HepG2 (cell line): ENCODE measurements at regions not wholly inside any gene's neighbourhood (a gene's known extent, or its start where the extent isn't known, plus 50 kb on each side); places are given as distances from the start of the nearest gene placed in this dataset.
"Not testable (repeated sequence)": the region's sequence is repeated elsewhere in the genome, so short reads cannot be mapped to it uniquely, and the experiment has no call there.

ENCODE experiments used
- ATAC-seq: fragments of 200-7000 bp; cut with Tn5 transposase; 3 replicates; pipeline ENCODE4 v1.9.1; 2020; ENCODE audit warnings: mild to moderate bottlenecking, moderate library complexity
- BruUV-seq: library from RNA; stranded (reverse); fragments of 400-500 nt; replicated peaks from 2 replicates; lab custom pipeline; 2021; lab: Mats Ljungman, UMichigan
- CTCF ChIA-PET: fragments of 300-600 bp; formaldehyde crosslinking; extraction: SDS; loops from one replicate; lab custom pipeline; 2021; ENCODE audit warnings: low total read pairs, inconsistent platforms, low intra/inter-chr PET ratio; lab: Yijun Ruan, JAX
- POLR2A ChIA-PET: fragments of 350-600 bp; sonication (Branson Sonifier 250); formaldehyde crosslinking; loops from one replicate; lab custom pipeline; 2020; ENCODE audit warnings: antibody characterized with exemption, inconsistent platforms; lab: Yijun Ruan, JAX
- DNase-seq: peaks from one replicate; pipeline ENCODE4 v3.0.0-alpha.2; 2015; ENCODE audit warnings: low spot score
- FAIRE-seq: peaks from 3 replicates; lab custom pipeline; 2011; peaks lifted over from hg19 to GRCh38; lab: Jason Lieb, UNC
- H2AFZ ChIP-seq: one replicate; pipeline ENCODE4 v1.6.1; 2011; ENCODE audit warnings: low read length, inconsistent platforms
- H3K27ac ChIP-seq: fragments of 300-600 bp; 3 replicates; pipeline ENCODE4 v1.8.0; 2011; ENCODE audit warnings: mixed run types, mild to moderate bottlenecking, mixed read lengths, low read length, inconsistent platforms; ENCODE audit not compliant: insufficient read depth; ENCODE audit errors: extremely low read length
- H3K27me3 ChIP-seq, 2 experiments: fragments of 200-600 bp in 1 of 2; 2 replicates in 1 of 2; 3 replicates in 1 of 2; pipeline versions ENCODE4 v1.6.0 to v1.8.0; 2011; ENCODE audit warnings: low read length in 2 of 2, mild to moderate bottlenecking in 2 of 2, moderate library complexity in 2 of 2, inconsistent platforms in 1 of 2; ENCODE audit not compliant: insufficient read depth in 2 of 2, control insufficient read depth in 1 of 2
- H3K36me3 ChIP-seq, 2 experiments: fragments of 200-600 bp in 1 of 2; replicated peaks in 1 of 2; 2 replicates in 1 of 2; 3 replicates in 1 of 2; pipeline versions ENCODE4 v1.5.1 to v1.8.0; 2011; ENCODE audit warnings: low read length in 2 of 2, inconsistent platforms in 1 of 2; ENCODE audit not compliant: insufficient read depth in 2 of 2, control insufficient read depth in 1 of 2
- H3K4me1 ChIP-seq: 2 replicates; pipeline ENCODE4 v1.5.1; 2012; ENCODE audit warnings: low read length, inconsistent platforms; ENCODE audit not compliant: insufficient read depth
- H3K4me2 ChIP-seq: 2 replicates; pipeline ENCODE4 v1.6.0; 2011; ENCODE audit warnings: low read depth, low read length, inconsistent platforms
- H3K4me3 ChIP-seq, 3 experiments: fragments of 200-600 bp in 1 of 3; sonication (generic), shearing (Covaris generic) in 1 of 3; replicated peaks in 1 of 3; 2 replicates each; pipeline ENCODE4 v1.5.1; 2011 to 2016; ENCODE audit warnings: low read length in 3 of 3, inconsistent platforms in 2 of 3, low read depth in 2 of 3, mild to moderate bottlenecking in 2 of 3, control low read depth in 1 of 3, mixed read lengths in 1 of 3; ENCODE audit not compliant: insufficient read depth in 1 of 3
- H3K79me2 ChIP-seq: one replicate; pipeline ENCODE4 v1.6.1; 2011; ENCODE audit warnings: low read length, inconsistent platforms; ENCODE audit not compliant: insufficient read depth
- H3K9ac ChIP-seq: 2 replicates; pipeline ENCODE4 v1.6.0; 2011; ENCODE audit warnings: mild to moderate bottlenecking, low read depth, low read length, inconsistent platforms; ENCODE audit not compliant: insufficient read depth
- H3K9me3 ChIP-seq: 2 replicates; pipeline ENCODE4 v1.5.1; 2012; ENCODE audit warnings: mild to moderate bottlenecking, low read length
- H4K20me1 ChIP-seq: 2 replicates; pipeline ENCODE4 v1.6.0; 2011; ENCODE audit warnings: inconsistent platforms, mild to moderate bottlenecking, low read length, moderate library complexity; ENCODE audit not compliant: insufficient read depth
- AFF4 ChIP-seq: sonication (generic); formaldehyde crosslinking; IDR thresholded peaks from 2 replicates; pipeline ENCODE4 v1.4.0; 2020; ENCODE audit warnings: missing genetic modification reagents
- CENPT ChIP-seq: sonication (generic); formaldehyde crosslinking; IDR thresholded peaks from 2 replicates; pipeline ENCODE4 v1.8.0; 2022; ENCODE audit warnings: low read depth, mild to moderate bottlenecking, moderate library complexity, missing genetic modification reagents
- PITX1 ChIP-seq: sonication (generic); formaldehyde crosslinking; IDR thresholded peaks from 2 replicates; pipeline ENCODE4 v1.5.1; 2020; ENCODE audit warnings: mild to moderate bottlenecking, missing genetic modification reagents
- PRPF4 ChIP-seq: fragments of 200-400 bp; formaldehyde crosslinking; IDR thresholded peaks from 2 replicates; pipeline ENCODE4 v1.6.1; 2016; ENCODE audit warnings: low read length, low read depth; ENCODE audit not compliant: poor library complexity, severe bottlenecking
- TFDP2 ChIP-seq: sonication (generic); formaldehyde crosslinking; IDR thresholded peaks from 2 replicates; pipeline ENCODE4 v1.4.0; 2020; ENCODE audit warnings: missing genetic modification reagents
- ZNF34 ChIP-seq: sonication (generic); formaldehyde crosslinking; IDR thresholded peaks from 2 replicates; pipeline ENCODE4 v1.4.0; 2020; ENCODE audit warnings: mild to moderate bottlenecking, missing genetic modification reagents, borderline replicate concordance
- ZNF724P ChIP-seq: sonication (generic); formaldehyde crosslinking; IDR thresholded peaks from 2 replicates; pipeline ENCODE4 v1.8.0; 2022; ENCODE audit warnings: missing genetic modification reagents, borderline replicate concordance
- WGBS: methylation state at CpG from one replicate; pipeline ENCODE4 v1.1.6; 2017; ENCODE audit warnings: low lambda C conversion rate; 5-methylcytosine and 5-hydroxymethylcytosine counted together
- in situ Hi-C: cut with HindIII; loops from 2 replicates; pipeline ENCODE4 v1.10.0; 2017; ENCODE audit warnings: low pct_unique_long_range_greater_than_20kb; ENCODE audit not compliant: extremely low pct_ligation_motif_present
- intact Hi-C: fragments of 100-400 bp; cut with micrococcal nuclease; formaldehyde crosslinking; loops from one replicate; pipeline ENCODE4 v1.10.0; 2022; ENCODE audit not compliant: unreplicated experiment

DNA sequence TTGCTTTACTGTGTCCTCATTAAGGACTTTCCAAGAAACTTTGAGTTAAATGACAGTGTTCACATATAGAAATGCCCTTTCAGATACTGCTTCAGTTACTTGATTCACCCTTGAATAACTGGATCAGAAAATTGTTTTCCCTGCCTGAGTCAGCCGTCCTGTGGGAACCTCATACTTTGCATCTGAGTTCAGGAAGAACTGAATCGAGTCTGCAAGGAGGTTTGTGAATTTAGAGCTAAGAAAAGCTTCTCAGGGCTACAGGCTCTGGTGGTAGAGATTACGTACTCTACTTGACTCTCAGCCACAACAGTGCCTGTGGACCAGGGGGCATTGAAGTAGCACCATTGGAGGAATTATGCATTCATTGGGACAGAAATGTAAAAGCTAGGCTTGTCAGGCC is 252.4 kb upstream of the C2CD4B start (continued):
- no peak for TF ChIP-seq PITX1 (CRISPR knock-in tag)
- no peak for TF ChIP-seq ZNF34
- TF ChIP-seq CENPT, result no peak
- TF ChIP-seq ZNF724P (CRISPR knock-in tag), result no peak
- TF ChIP-seq TFDP2 (CRISPR knock-in tag), result no peak

DNA sequence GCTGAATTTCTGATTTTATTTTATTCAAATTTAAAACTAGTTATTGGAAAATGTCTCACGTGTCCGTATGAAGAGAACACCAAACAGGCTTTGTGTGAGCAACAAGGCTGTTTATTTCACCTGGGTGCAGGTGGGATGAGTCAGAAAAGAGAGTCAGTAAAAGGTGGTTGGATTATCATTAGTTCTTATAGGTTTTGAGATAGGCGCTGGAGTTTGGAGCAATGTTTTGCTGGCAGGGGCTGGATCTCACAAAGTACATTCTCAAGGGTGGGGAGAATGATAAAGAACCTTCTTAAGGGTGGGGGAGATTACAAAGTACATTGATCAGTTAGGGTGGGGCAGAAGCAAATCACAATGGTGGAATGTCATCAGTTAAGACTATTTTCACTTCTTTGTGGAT is 253.4 kb upstream of the C2CD4B start:
- H3K27ac ChIP-seq, H3K9me3 ChIP-seq, intact Hi-C loops, H3K9ac ChIP-seq, H3K4me2 ChIP-seq, FAIRE-seq, H2AFZ ChIP-seq, H3K36me3 ChIP-seq, H3K27me3 ChIP-seq, BruUV-seq, in situ Hi-C loops, H3K79me2 ChIP-seq, ATAC-seq, H4K20me1 ChIP-seq, POLR2A ChIA-PET, CTCF ChIA-PET, DNase-seq, H3K4me3 ChIP-seq: not testable (repeated sequence)
- WGBS, result 97% methylated on average over 3 of the region's 3 CpGs
- H3K4me1 ChIP-seq, result peaks cover 14% of the 10 kb centered on the region

GRCh38 chr15:62419192-62419591 is 254.1 kb upstream of the C2CD4B start:
- DNase-seq, result no peak
- ATAC-seq, result no peak
- no peak for TF ChIP-seq PRPF4
- TF ChIP-seq AFF4 (CRISPR knock-in tag), result no peak
- Histone ChIP-seq H4K20me1 (no peaks in the 10 kb centered on the region), H3K79me2 (no peaks in the 10 kb centered on the region), H2AFZ (no peak overlapping the region), H3K9me3 (no peaks in the 10 kb centered on the region), H3K4me2 (no peak overlapping the region), H3K9ac (no peak overlapping the region), H3K27me3 (no peaks in the 10 kb centered on the region), H3K27ac (no peak overlapping the region), H3K4me1 (peaks cover 14% of the 10 kb centered on the region), H3K4me3 (no peak overlapping the region), H3K36me3 (no peaks in the 10 kb centered on the region; a peak in 1 of 5 replicates)
- BruUV-seq, result no TSS peak
- ChIA-PET CTCF (no interaction called here), POLR2A (no interaction called here)
- intact Hi-C loops, result no loop called here
- FAIRE-seq, result no peak
- WGBS, result 87% methylated on average over 2 of the region's 2 CpGs
- in situ Hi-C loops, result no loop called here
